NT2/D1 (cell line): ENCODE measurements at regions not wholly inside any gene's neighbourhood (a gene's known extent, or its start where the extent isn't known, plus 50 kb on each side); places are given as distances from the start of the nearest gene placed in this dataset.

Experiments
- YY1 ChIP-seq: IDR thresholded peaks from 2 replicates; pipeline ENCODE4 v1.6.1; 2011; ENCODE audit not compliant: insufficient read length, insufficient read depth
- ZNF274 ChIP-seq: IDR thresholded peaks from 2 replicates; pipeline ENCODE4 v1.6.1; 2011; ENCODE audit warnings: mild to moderate bottlenecking, low read depth, low read length

GRCh38 chr20:39295301-39295700, 333.2 kb downstream of the DHX35 start:
- TF ChIP-seq YY1 (no peak), ZNF274 (no peak)
